BJ (cell line): ENCODE measurements at regions not wholly inside any gene's neighbourhood (a gene's known extent, or its start where the extent isn't known, plus 50 kb on each side); places are given as distances from the start of the nearest gene placed in this dataset.

Source experiments
- CTCF ChIA-PET: fragments of 350-600 bp; formaldehyde crosslinking; extraction: SDS; loops from one replicate; lab custom pipeline; 2021; ENCODE audit warnings: antibody characterized with exemption, inconsistent platforms; lab: Yijun Ruan, JAX
- POLR2A ChIA-PET: fragments of 300-600 bp; sonication (Branson Sonifier 250); formaldehyde crosslinking; extraction: SDS; loops from one replicate; lab custom pipeline; 2021; ENCODE audit warnings: antibody characterized with exemption; lab: Charles Lee
- DNase-seq: peaks from one replicate; pipeline ENCODE4 v3.0.0-alpha.2; 2011; ENCODE audit warnings: low read depth
- H3K27me3 ChIP-seq: 2 replicates; pipeline ENCODE4 v1.6.0; 2011; ENCODE audit warnings: low read length; ENCODE audit not compliant: control insufficient read depth, insufficient read depth
- H3K36me3 ChIP-seq: 2 replicates; pipeline ENCODE4 v1.5.1; 2011; ENCODE audit warnings: low read length; ENCODE audit not compliant: control insufficient read depth, insufficient read depth
- H3K4me3 ChIP-seq: 2 replicates; pipeline ENCODE4 v1.5.1; 2011; ENCODE audit warnings: low read depth, mild to moderate bottlenecking, control low read depth, low read length
- TF ChIP-seq, protein P1 (sequence below): IDR thresholded peaks from 2 replicates; pipeline ENCODE4 v1.5.1; 2011; ENCODE audit warnings: low read depth, mild to moderate bottlenecking, control low read depth, inconsistent platforms, low read length, moderate library complexity; ENCODE audit not compliant: insufficient read depth

DNA sequence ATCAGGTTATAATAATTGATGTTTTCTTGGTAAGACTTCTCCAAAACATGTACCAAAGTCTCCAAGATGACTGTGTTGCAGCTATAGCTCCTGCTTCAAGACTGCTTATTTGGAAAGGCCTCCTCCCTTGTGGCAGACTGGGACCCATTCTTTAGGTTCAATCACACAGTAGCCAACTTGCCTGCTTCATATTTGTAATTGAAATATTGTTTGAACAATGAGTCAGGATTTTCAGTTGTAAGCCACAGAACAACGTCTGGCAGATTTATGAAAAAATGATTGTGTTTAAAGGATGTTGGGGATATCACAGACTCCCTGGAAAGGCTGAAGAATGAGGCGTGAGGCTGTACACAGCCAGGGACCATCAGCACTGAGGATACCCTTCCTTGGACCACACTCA lies 458.9 kb downstream of the MED10 start:
- ChIA-PET POLR2A (no interaction called here), CTCF (no interaction called here)
- Histone ChIP-seq H3K36me3 (no peaks in the 10 kb centered on the region), H3K27me3 (no peaks in the 10 kb centered on the region), H3K4me3 (no peak overlapping the region)
- TF ChIP-seq, protein P1, sequence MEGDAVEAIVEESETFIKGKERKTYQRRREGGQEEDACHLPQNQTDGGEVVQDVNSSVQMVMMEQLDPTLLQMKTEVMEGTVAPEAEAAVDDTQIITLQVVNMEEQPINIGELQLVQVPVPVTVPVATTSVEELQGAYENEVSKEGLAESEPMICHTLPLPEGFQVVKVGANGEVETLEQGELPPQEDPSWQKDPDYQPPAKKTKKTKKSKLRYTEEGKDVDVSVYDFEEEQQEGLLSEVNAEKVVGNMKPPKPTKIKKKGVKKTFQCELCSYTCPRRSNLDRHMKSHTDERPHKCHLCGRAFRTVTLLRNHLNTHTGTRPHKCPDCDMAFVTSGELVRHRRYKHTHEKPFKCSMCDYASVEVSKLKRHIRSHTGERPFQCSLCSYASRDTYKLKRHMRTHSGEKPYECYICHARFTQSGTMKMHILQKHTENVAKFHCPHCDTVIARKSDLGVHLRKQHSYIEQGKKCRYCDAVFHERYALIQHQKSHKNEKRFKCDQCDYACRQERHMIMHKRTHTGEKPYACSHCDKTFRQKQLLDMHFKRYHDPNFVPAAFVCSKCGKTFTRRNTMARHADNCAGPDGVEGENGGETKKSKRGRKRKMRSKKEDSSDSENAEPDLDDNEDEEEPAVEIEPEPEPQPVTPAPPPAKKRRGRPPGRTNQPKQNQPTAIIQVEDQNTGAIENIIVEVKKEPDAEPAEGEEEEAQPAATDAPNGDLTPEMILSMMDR = no peak
- no peak for DNase-seq

DNA sequence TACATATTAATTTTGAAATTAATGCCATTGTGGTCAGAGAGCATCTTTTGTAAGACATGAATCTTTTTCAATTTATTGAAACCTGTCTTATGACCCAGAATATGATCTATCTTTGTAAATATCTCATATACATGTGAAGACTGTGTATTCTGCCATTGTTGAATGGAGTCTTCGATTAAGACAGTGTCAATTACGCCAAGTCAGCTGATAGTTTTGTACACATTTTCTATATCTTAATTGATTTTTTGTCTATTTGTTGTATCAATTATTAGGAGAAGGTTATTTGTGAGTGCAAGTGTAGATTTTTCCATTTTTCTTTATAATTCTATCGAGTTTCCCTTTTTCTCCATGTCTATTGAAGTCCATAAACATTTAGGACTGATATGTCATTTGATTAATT lies 471.6 kb downstream of the MED10 start:
- POLR2A ChIA-PET = no interaction called here
- H3K27me3 ChIP-seq = no peaks in the 10 kb centered on the region
- no peaks in the 10 kb centered on the region for H3K36me3 ChIP-seq
- TF ChIP-seq, protein P1 = no peak
- no peak overlapping the region for H3K4me3 ChIP-seq
- no peak for DNase-seq
- CTCF ChIA-PET = no interaction called here

DNA sequence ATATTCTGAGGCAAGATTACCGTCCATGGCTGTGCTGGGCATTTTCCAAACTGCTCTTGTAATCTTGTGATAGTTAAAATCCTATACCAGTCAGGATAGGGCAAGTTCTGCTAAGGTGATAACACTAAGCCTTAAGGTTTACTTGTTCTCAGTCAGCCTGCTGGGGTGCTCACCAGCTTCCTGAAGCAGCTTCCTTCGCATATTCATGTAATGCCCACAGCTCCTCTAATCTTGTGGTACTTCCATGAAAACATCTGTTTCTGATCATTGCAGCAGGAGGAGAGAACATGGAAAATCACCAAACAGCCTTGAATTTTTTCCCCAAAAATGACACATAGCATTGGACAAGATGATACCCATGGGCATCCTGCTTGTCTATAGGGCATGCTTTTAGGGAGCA lies 473.2 kb downstream of the MED10 start:
- Histone ChIP-seq H3K36me3 (no peaks in the 10 kb centered on the region), H3K27me3 (no peaks in the 10 kb centered on the region), H3K4me3 (no peak overlapping the region)
- CTCF ChIA-PET = no interaction called here
- POLR2A ChIA-PET = no interaction called here
- DNase-seq = no peak
- TF ChIP-seq, protein P1 = no peak

DNA sequence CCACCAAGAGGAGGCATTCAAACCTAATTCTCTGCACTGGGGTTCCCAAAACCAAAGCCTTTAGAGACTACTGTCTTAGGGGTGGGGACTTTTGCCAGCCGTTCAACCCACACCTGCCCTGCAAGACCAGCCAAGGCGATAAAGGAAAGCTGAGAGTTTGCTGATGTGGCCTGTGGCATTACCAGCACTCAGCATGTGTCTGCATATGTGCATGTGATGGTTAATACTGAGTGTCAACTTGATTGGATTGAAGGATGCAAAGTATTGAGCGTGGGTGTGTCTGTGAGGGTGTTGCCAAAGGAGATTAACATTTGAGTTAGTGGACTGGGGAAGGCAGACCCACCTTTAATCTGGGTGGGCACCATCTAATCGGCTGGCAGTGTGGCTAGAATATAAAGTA lies 474.2 kb downstream of the MED10 start:
- H3K4me3 ChIP-seq = no peak overlapping the region
- H3K27me3 ChIP-seq = no peaks in the 10 kb centered on the region
- no peak for DNase-seq
- TF ChIP-seq, protein P1 = no peak
- no peaks in the 10 kb centered on the region for H3K36me3 ChIP-seq
- ChIA-PET POLR2A (interaction anchor here (0.5 kb wide), 1 partner anchor 14 kb away, joined by 3 read pairs; no protein-coding TSS in a partner anchor), CTCF (no interaction called here)

DNA sequence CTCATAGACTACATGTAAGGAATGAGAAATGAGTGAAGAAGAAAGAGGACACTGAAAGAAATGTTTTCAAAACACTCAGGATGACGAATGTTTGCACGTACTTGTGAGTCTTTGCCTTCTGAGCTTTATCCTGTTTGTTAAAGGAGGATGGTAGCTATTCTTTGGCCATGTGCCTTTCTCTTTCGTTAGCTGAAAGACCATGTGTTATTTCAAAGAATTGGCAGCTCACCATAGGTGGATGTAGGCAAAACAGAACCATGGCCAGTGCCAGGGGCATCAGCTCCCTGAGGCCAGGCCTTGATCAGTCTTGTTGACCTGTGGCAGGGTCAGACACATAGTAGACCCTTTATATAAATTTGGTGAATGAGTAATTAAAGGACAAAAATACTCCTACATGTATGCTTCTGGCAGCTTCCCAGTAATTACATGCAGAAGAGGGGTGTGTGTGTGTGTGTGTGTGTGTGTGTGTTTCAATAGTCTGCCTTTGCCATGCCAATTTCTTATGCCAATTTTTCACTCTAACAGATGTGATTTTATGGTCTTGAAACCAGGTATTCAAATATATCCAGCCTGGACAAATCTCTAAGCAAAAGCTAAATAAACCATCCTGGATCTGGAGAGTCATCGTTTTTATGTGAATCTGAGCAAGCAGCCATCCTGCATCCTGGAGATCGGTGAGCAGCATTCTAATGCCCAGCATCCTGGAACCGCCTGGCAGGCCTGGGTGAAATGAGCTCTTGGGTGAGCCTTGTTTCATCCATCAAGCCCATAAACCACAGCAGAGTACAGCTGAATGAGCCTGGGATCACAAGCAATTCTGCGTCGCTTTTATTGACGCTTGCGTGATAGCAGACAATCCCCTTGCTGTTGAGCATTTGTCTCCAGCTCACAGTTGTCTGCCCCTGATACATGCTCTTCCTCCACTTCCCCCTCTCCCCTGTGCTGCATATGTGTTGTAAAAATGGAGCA lies 475.4 kb downstream of the MED10 start:
- Histone ChIP-seq H3K27me3 (no peaks in the 10 kb centered on the region), H3K4me3 (no peak overlapping the region), H3K36me3 (no peaks in the 10 kb centered on the region)
- DNase-seq = no peak
- ChIA-PET POLR2A (no interaction called here), CTCF (no interaction called here)
- TF ChIP-seq, protein P1 = no peak
